ENCODE measurements at regions not wholly inside any gene's neighbourhood (a gene's known extent, or its start where the extent isn't known, plus 50 kb on each side); places are given as distances from the start of the nearest gene placed in this dataset.
"Not testable (repeated sequence)": the region's sequence is repeated elsewhere in the genome, so short reads cannot be mapped to it uniquely, and the experiment has no call there.

- DNase-seq, result no peak
Observed at GRCh38 chr15:87527875-87528274, 728.7 kb downstream of the NTRK3 start.

GRCh38 chr15:87527416-87527815 is 729.1 kb downstream of the NTRK3 start:
- DNase-seq, result no peak

- DNase-seq, result no peak
Observed at GRCh38 chr15:87523516-87523915, 733.0 kb downstream of the NTRK3 start.

GRCh38 chr15:87522997-87523396 is 733.5 kb downstream of the NTRK3 start:
- no peak for DNase-seq

GRCh38 chr15:87518957-87519356 is 737.6 kb downstream of the NTRK3 start:
- no peak for DNase-seq

GRCh38 chr15:87508086-87508485 is 748.5 kb downstream of the NTRK3 start:
- no peak for DNase-seq

- no peak for DNase-seq
Observed at GRCh38 chr15:87502173-87502572, 754.4 kb downstream of the NTRK3 start.

GRCh38 chr15:87500240-87500639 is 756.3 kb downstream of the NTRK3 start:
- no peak for DNase-seq

GRCh38 chr15:87498560-87498959 is 758.0 kb downstream of the NTRK3 start:
- no peak for DNase-seq

GRCh38 chr15:87496795-87497194 is 759.7 kb downstream of the NTRK3 start:
- DNase-seq, result no peak

GRCh38 chr15:87496109-87496508 is 760.4 kb downstream of the NTRK3 start:
- no peak for DNase-seq

GRCh38 chr15:87493803-87494202 is 762.7 kb downstream of the NTRK3 start:
- no peak for DNase-seq

GRCh38 chr15:87492321-87492720 is 764.2 kb downstream of the NTRK3 start:
- no peak for DNase-seq

- DNase-seq, result no peak
Observed at GRCh38 chr15:87490666-87491065, 765.9 kb downstream of the NTRK3 start.

GRCh38 chr15:87489902-87490665 is 766.5 kb downstream of the NTRK3 start:
- DNase-seq, result no peak

GRCh38 chr15:87489456-87489855 is 767.1 kb downstream of the NTRK3 start:
- no peak for DNase-seq

- DNase-seq, result no peak
Observed at GRCh38 chr15:87487484-87487883, 769.1 kb downstream of the NTRK3 start.

GRCh38 chr15:87483468-87483867 is 773.1 kb downstream of the NTRK3 start:
- DNase-seq, result no peak

GRCh38 chr15:87481126-87481525 is 775.4 kb downstream of the NTRK3 start:
- no peak for DNase-seq

- no peak for DNase-seq
Observed at GRCh38 chr15:87478687-87479072, 777.9 kb downstream of the NTRK3 start.

- DNase-seq, result no peak
Observed at GRCh38 chr15:87477737-87478686, 778.5 kb downstream of the NTRK3 start.

- no peak for DNase-seq
Observed at GRCh38 chr15:87477026-87477425, 779.5 kb downstream of the NTRK3 start.

- DNase-seq, result no peak
Observed at GRCh38 chr15:87470923-87471322, 785.6 kb downstream of the NTRK3 start.

- not testable (repeated sequence) for DNase-seq
Observed at GRCh38 chr15:87463956-87464355, 792.6 kb downstream of the NTRK3 start.

Data from activated CD4-positive, alpha-beta T cell treated with anti-CD3 and anti-CD28 coated beads for 4 hours (primary cell).